ENCODE measurements at regions not wholly inside any gene's neighbourhood (a gene's known extent, or its start where the extent isn't known, plus 50 kb on each side); places are given as distances from the start of the nearest gene placed in this dataset.

GRCh38 chr3:48084170-48084569 is 68.0 kb upstream of the MAP4 start:
- TF ChIP-seq CTCF (conservative IDR thresholded peaks at IDR 0.05; ENCODE audit: low read depth in 2 of 2) = no peak
- TF ChIP-seq POLR2AphosphoS5 (IDR thresholded peaks at IDR 0.05; ENCODE audit: low read depth) = no peak
- TF ChIP-seq EZH2phosphoT487 (IDR thresholded peaks at IDR 0.05; ENCODE audit: unreplicated experiment) = no peak
